ENCODE measurements at regions not wholly inside any gene's neighbourhood (a gene's known extent, or its start where the extent isn't known, plus 50 kb on each side); places are given as distances from the start of the nearest gene placed in this dataset.
"Not testable (repeated sequence)": the region's sequence is repeated elsewhere in the genome, so short reads cannot be mapped to it uniquely, and the experiment has no call there.

GRCh38 chr6:112434896-112435435 lies 87.8 kb downstream of the RFPL4B start:
- no peak for TF ChIP-seq CTCF (IDR thresholded peaks at IDR 0.05; ENCODE audit: low read depth, low read length, missing control alignments)
- H3K4me3 ChIP-seq (ENCODE audit: low read depth, low read length) = no peak overlapping the region
- in situ Hi-C loops (cut with HindIII; ENCODE audit: low sequenced_read_pairs) = no loop called here
- no peak for DNase-seq (ENCODE audit: low read depth)

- TF ChIP-seq CTCF (IDR thresholded peaks at IDR 0.05; ENCODE audit: low read depth, low read length, missing control alignments) = no peak
- in situ Hi-C loops (cut with HindIII; ENCODE audit: low sequenced_read_pairs) = no loop called here
Measured at GRCh38 chr6:112437058-112437457, 89.9 kb downstream of the RFPL4B start.

GRCh38 chr6:112439010-112439409 lies 91.9 kb downstream of the RFPL4B start:
- in situ Hi-C loops (cut with HindIII; ENCODE audit: low sequenced_read_pairs) = no loop called here
- no peak for TF ChIP-seq CTCF (IDR thresholded peaks at IDR 0.05; ENCODE audit: low read depth, low read length, missing control alignments)
- H3K4me3 ChIP-seq (ENCODE audit: low read depth, low read length) = no peak overlapping the region
- no peak for DNase-seq (ENCODE audit: low read depth)

More at GRCh38 chr6:112437058-112437457, 89.9 kb downstream of the RFPL4B start:
- DNase-seq (ENCODE audit: low read depth) = no peak
- no peak overlapping the region for H3K4me3 ChIP-seq (ENCODE audit: low read depth, low read length)

- H3K4me3 ChIP-seq (ENCODE audit: low read depth, low read length) = no peak overlapping the region
- TF ChIP-seq CTCF (IDR thresholded peaks at IDR 0.05; ENCODE audit: low read depth, low read length, missing control alignments) = no peak
- DNase-seq (ENCODE audit: low read depth) = no peak
- in situ Hi-C loops (cut with HindIII; ENCODE audit: low sequenced_read_pairs) = no loop called here
Measured at GRCh38 chr6:112439432-112439831, 92.3 kb downstream of the RFPL4B start.

- DNase-seq (ENCODE audit: low read depth) = no peak
- H3K4me3 ChIP-seq (ENCODE audit: low read depth, low read length) = no peak overlapping the region
- TF ChIP-seq CTCF (IDR thresholded peaks at IDR 0.05; ENCODE audit: low read depth, low read length, missing control alignments) = no peak
- in situ Hi-C loops (cut with HindIII; ENCODE audit: low sequenced_read_pairs) = no loop called here
Measured at GRCh38 chr6:112441607-112442006, 94.5 kb downstream of the RFPL4B start.

GRCh38 chr6:112443179-112444065 lies 96.3 kb downstream of the RFPL4B start:
- in situ Hi-C loops (cut with HindIII; ENCODE audit: low sequenced_read_pairs) = no loop called here
- H3K4me3 ChIP-seq (ENCODE audit: low read depth, low read length) = no peak overlapping the region
- no peak for TF ChIP-seq CTCF (IDR thresholded peaks at IDR 0.05; ENCODE audit: low read depth, low read length, missing control alignments)
- peak; percentile 55 for DNase-seq (ENCODE audit: low read depth)

GRCh38 chr6:112448786-112449185 lies 101.7 kb downstream of the RFPL4B start:
- in situ Hi-C loops (cut with HindIII; ENCODE audit: low sequenced_read_pairs); H3K4me3 ChIP-seq (ENCODE audit: low read depth, low read length); DNase-seq (ENCODE audit: low read depth): not testable (repeated sequence)

All from astrocyte of the cerebellum (primary cell).